ENCODE measurements at regions not wholly inside any gene's neighbourhood (a gene's known extent, or its start where the extent isn't known, plus 50 kb on each side); places are given as distances from the start of the nearest gene placed in this dataset.

DNA sequence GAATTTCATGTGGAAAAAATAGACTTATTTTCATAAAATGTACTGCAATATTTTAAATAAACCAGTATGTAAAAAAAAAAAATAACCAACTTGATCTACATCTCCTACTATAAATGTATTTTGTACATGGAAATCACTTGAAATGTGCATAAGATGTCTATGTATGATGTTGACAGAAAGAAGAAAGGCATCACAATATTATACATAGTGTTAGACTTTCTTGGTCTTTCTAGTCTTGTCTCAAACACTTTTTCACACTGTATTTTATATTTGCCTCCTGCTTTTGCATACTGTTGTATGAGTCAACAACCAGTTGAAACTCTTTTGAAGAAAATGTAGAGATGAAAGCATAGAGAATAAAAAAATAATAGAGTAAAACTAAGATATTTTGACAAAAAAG, 352.4 kb upstream of the MGAT4C start:
- dilution Hi-C loops (cut with MboI; ENCODE audit: extremely low pct_ligation_motif_present, low sequenced_read_pairs) (no loop called here), intact Hi-C loops (cut with micrococcal nuclease) (no loop called here)
- Histone ChIP-seq H3K9me3 (replicated peaks; ENCODE audit: control insufficient read depth, insufficient read depth, low read length) (no peaks in the 10 kb centered on the region), H3K9me1 (replicated peaks; ENCODE audit: control insufficient read depth, extremely low read depth, insufficient read depth, low read length) (peaks cover 2% of the 10 kb centered on the region), H3K4me3 (replicated peaks in 1 of 3; ENCODE audit: insufficient read depth in 1 of 3, low read depth in 1 of 3, low read length in 3 of 3) (no peak overlapping the region), H3K36me3 (ENCODE audit: control insufficient read depth in 2 of 2, extremely low read depth in 1 of 2, insufficient read depth in 2 of 2, low read length in 2 of 2) (no peaks in the 10 kb centered on the region), H2AFZ (ENCODE audit: low read depth, low read length) (no peak overlapping the region), H3K27ac (ENCODE audit: insufficient read depth, low read depth, low read length) (no peak overlapping the region), H3K4me2 (ENCODE audit: insufficient read depth, low read length) (no peak overlapping the region), H3K4me1 (ENCODE audit: control insufficient read depth, extremely low read depth, insufficient read depth, low read length) (no peaks in the 10 kb centered on the region), H3K79me2 (ENCODE audit: control insufficient read depth, insufficient read depth, low read length) (no peaks in the 10 kb centered on the region), H3K9ac (replicated peaks; ENCODE audit: extremely low read depth, insufficient read depth, low read length) (no peak overlapping the region), H3K27me3 (ENCODE audit: control insufficient read depth in 2 of 2, insufficient read depth in 2 of 2, low read length in 2 of 2) (no peaks in the 10 kb centered on the region), H4K20me1 (replicated peaks; ENCODE audit: control insufficient read depth, extremely low read depth, insufficient read depth, low read length) (no peaks in the 10 kb centered on the region)
- no peak for FAIRE-seq
- no peak for DNase-seq (ENCODE audit: low read depth, low spot score)
- ChIA-PET POLR2A (no interaction called here), CTCF (no interaction called here)
- TF ChIP-seq MAX (IDR thresholded peaks at IDR 0.05; ENCODE audit: insufficient read depth, insufficient read length) (no peak), JUN (IDR thresholded peaks at IDR 0.05; ENCODE audit: borderline replicate concordance, insufficient read depth, insufficient read length, low read depth) (no peak), MYC (IDR thresholded peaks at IDR 0.05; ENCODE audit: low read depth, low read length) (no peak), EZH2 (IDR thresholded peaks at IDR 0.05; ENCODE audit: borderline replicate concordance, low read depth, low read length, severe bottlenecking) (no peak), POLR2AphosphoS5 (IDR thresholded peaks at IDR 0.05; ENCODE audit: insufficient read depth, low read depth, low read length) (no peak), POLR2A (IDR thresholded peaks at IDR 0.05; ENCODE audit: low read depth, low read length) (no peak), FOS (IDR thresholded peaks at IDR 0.05; ENCODE audit: borderline replicate concordance, insufficient read depth, low read length) (no peak), GATA2 (IDR thresholded peaks at IDR 0.05; ENCODE audit: insufficient read depth, insufficient read length, low read depth, low read length) (no peak)
- TF ChIP-seq, protein P1, sequence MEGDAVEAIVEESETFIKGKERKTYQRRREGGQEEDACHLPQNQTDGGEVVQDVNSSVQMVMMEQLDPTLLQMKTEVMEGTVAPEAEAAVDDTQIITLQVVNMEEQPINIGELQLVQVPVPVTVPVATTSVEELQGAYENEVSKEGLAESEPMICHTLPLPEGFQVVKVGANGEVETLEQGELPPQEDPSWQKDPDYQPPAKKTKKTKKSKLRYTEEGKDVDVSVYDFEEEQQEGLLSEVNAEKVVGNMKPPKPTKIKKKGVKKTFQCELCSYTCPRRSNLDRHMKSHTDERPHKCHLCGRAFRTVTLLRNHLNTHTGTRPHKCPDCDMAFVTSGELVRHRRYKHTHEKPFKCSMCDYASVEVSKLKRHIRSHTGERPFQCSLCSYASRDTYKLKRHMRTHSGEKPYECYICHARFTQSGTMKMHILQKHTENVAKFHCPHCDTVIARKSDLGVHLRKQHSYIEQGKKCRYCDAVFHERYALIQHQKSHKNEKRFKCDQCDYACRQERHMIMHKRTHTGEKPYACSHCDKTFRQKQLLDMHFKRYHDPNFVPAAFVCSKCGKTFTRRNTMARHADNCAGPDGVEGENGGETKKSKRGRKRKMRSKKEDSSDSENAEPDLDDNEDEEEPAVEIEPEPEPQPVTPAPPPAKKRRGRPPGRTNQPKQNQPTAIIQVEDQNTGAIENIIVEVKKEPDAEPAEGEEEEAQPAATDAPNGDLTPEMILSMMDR (IDR thresholded peaks at IDR 0.05; ENCODE audit: extremely low read depth in 1 of 2, insufficient read depth in 1 of 2, low read depth in 1 of 2, low read length in 2 of 2): no peak
- no TSS peak for BruUV-seq (replicated peaks)

Measured in endothelial cell of umbilical vein (primary cell).